RWPE2 (cell line): ENCODE measurements at regions not wholly inside any gene's neighbourhood (a gene's known extent, or its start where the extent isn't known, plus 50 kb on each side); places are given as distances from the start of the nearest gene placed in this dataset.
"Not testable (repeated sequence)": the region's sequence is repeated elsewhere in the genome, so short reads cannot be mapped to it uniquely, and the experiment has no call there.

Experiments
- ATAC-seq: fragments of 200-7000 bp; cut with Tn5 transposase; 3 replicates; pipeline ENCODE4 v1.9.1; 2021; ENCODE audit warnings: low read depth
- DNase-seq: peaks from one replicate; pipeline ENCODE4 v3.0.0-alpha.2; 2020; ENCODE audit warnings: low spot score
- H3K27ac ChIP-seq: fragments of 450-650 bp; 2 replicates; pipeline ENCODE4 v1.5.1; 2017; ENCODE audit warnings: mild to moderate bottlenecking; ENCODE audit not compliant: poor library complexity, severe bottlenecking
- H3K27me3 ChIP-seq: fragments of 250-450 bp; sonication (Bioruptor Pico); 2 replicates; pipeline ENCODE4 v1.5.1; 2021; ENCODE audit warnings: mild to moderate bottlenecking, moderate library complexity; ENCODE audit not compliant: insufficient read depth, poor library complexity, severe bottlenecking
- H3K36me3 ChIP-seq: fragments of 250-450 bp; sonication (Bioruptor Pico); 2 replicates; pipeline ENCODE4 v1.5.1; 2020; ENCODE audit warnings: low read depth, mild to moderate bottlenecking, moderate library complexity
- H3K4me1 ChIP-seq: fragments of 250-450 bp; sonication (Bioruptor Pico); 2 replicates; pipeline ENCODE4 v1.5.1; 2021; ENCODE audit warnings: mild to moderate bottlenecking, moderate library complexity; ENCODE audit not compliant: insufficient read depth, poor library complexity, severe bottlenecking
- H3K4me3 ChIP-seq: fragments of 250-450 bp; sonication (Bioruptor Pico); 2 replicates; pipeline ENCODE4 v1.5.1; 2021; ENCODE audit warnings: mild to moderate bottlenecking, moderate library complexity; ENCODE audit not compliant: severe bottlenecking
- H3K9me3 ChIP-seq: fragments of 250-450 bp; sonication (Bioruptor Pico); 2 replicates; pipeline ENCODE4 v1.5.1; 2021; ENCODE audit warnings: mild to moderate bottlenecking, moderate library complexity; ENCODE audit not compliant: severe bottlenecking
- CTCF ChIP-seq: fragments of 450-650 bp; IDR thresholded peaks from one replicate; pipeline ENCODE4 v1.5.1; 2017; ENCODE audit warnings: mild to moderate bottlenecking, moderate library complexity; ENCODE audit not compliant: poor library complexity, severe bottlenecking

GRCh38 chr4:14419516-14419915 is 582.8 kb upstream of the CPEB2 start:
- Histone ChIP-seq H3K27ac (no peak overlapping the region), H3K27me3 (no peaks in the 10 kb centered on the region), H3K4me3 (no peak overlapping the region), H3K9me3 (no peaks in the 10 kb centered on the region), H3K4me1 (no peaks in the 10 kb centered on the region), H3K36me3 (no peaks in the 10 kb centered on the region)
- no peak for TF ChIP-seq CTCF
- ATAC-seq, result no peak
- no peak for DNase-seq

- not testable (repeated sequence) for H3K9me3 ChIP-seq, ATAC-seq, H3K36me3 ChIP-seq, H3K4me3 ChIP-seq, H3K27ac ChIP-seq, DNase-seq, H3K4me1 ChIP-seq, H3K27me3 ChIP-seq
These were observed 576.0 kb upstream of the CPEB2 start for GRCh38 chr4:14426297-14426696.

GRCh38 chr4:14428125-14428524 is 574.2 kb upstream of the CPEB2 start:
- TF ChIP-seq CTCF, result no peak
- Histone ChIP-seq H3K4me3 (no peak overlapping the region), H3K4me1 (no peaks in the 10 kb centered on the region), H3K27ac (no peak overlapping the region), H3K9me3 (no peaks in the 10 kb centered on the region), H3K27me3 (no peaks in the 10 kb centered on the region), H3K36me3 (no peaks in the 10 kb centered on the region)
- ATAC-seq (peak; percentile 40), DNase-seq (no peak)

- Histone ChIP-seq H3K27me3 (no peaks in the 10 kb centered on the region), H3K9me3 (no peaks in the 10 kb centered on the region), H3K36me3 (no peaks in the 10 kb centered on the region), H3K4me1 (no peaks in the 10 kb centered on the region), H3K4me3 (no peak overlapping the region), H3K27ac (no peak overlapping the region)
- no peak for TF ChIP-seq CTCF
- no peak for ATAC-seq
- no peak for DNase-seq
These were observed 570.8 kb upstream of the CPEB2 start for GRCh38 chr4:14431155-14432134.

GRCh38 chr4:14434483-14434882 is 567.8 kb upstream of the CPEB2 start:
- Histone ChIP-seq H3K27me3 (no peaks in the 10 kb centered on the region), H3K9me3 (no peaks in the 10 kb centered on the region), H3K4me1 (no peaks in the 10 kb centered on the region), H3K4me3 (no peak overlapping the region), H3K36me3 (no peaks in the 10 kb centered on the region), H3K27ac (no peak overlapping the region)
- TF ChIP-seq CTCF, result no peak
- DNase-seq (no peak), ATAC-seq (no peak)
